Activated T-cell treated with anti-CD3 and anti-CD28 coated beads for 48 hours (primary cell): ENCODE measurements at regions not wholly inside any gene's neighbourhood (a gene's known extent, or its start where the extent isn't known, plus 50 kb on each side); places are given as distances from the start of the nearest gene placed in this dataset.
"Not testable (repeated sequence)": the region's sequence is repeated elsewhere in the genome, so short reads cannot be mapped to it uniquely, and the experiment has no call there.

Source experiments
- DNase-seq: peaks from one replicate; pipeline ENCODE4 v3.0.0-alpha.2; 2020; ENCODE audit warnings: low read depth

- DNase-seq, result no peak
Observed at GRCh38 chr5:163950248-163950647, 444.8 kb downstream of the MAT2B start.

DNA sequence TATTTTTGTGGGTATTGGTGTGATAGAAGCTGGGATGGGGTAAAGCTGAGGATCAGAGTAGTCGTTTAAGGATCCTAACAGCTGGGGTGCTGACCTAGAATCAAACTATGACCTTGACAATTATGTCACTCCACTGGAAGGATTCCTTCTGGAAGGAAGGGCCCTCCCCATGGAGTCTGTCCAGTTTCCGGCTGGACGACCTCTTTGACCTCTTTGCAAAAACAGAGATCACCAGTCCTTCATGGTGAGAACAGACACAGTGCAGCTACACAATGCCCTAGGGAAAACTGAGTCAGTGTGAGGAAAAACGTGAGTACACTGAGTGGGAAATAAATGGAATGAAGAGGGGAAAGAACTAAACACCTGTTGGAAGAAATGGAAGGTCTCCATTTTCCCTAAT lies 445.6 kb downstream of the MAT2B start:
- no peak for DNase-seq

DNA sequence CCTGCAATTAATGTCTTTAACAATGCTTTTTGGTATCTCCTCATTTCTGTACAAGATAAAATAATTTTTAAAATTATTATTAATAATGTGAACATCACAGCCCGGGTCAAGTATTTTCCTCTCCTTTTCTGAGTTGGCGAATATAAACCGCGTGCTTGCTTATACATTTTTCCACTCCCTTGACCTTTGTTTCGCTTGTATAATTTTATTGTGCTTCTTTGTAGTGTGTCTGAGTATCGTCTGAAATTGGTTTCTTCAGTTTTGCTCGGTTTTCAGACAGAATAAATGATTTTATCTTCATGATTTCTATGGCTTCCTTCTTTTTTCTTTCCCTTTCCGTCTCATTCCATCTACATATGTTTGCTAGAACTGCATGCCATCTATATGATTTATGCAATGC lies 448.5 kb downstream of the MAT2B start:
- DNase-seq, result no peak

GRCh38 chr5:163961230-163961629 lies 455.8 kb downstream of the MAT2B start:
- DNase-seq, result not testable (repeated sequence)

DNA sequence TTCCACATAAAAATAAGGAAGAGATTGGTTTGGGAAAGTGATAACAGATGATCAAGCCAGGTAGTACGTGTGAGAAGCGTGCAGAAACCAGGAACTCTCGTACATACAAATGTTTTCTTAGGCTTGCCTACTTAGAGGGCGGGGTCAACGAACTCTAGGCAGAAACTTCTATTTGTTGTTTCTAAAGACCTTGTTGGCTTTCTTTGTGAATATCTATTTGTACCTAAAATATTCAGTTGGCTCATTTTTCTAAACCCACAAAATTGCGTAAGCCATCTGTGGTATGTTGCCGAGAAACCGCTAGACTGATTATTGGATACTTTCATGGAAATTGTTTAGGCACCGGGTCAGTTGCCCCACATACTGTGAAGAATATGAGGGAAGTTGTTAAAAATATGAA lies 458.5 kb downstream of the MAT2B start:
- DNase-seq, result no peak

DNA sequence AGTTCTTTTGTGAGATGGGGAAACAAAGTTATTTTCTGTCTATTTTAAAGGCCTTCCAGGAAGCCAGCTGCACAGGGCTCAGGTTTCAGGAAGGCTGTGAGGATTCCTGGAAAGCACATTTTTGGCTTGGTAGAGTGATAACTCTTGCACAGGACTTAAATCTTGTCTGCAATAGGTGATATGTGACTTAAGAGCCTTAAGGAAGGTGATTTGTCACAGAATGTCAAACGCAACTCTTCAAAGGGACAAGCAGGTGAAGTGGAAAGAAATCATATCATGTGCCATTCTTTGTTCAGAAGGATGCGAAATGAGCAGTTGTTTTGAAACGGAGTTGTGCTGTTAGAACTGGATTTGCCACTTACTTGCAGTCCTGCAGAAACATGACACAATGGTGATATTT lies 459.3 kb downstream of the MAT2B start:
- DNase-seq, result no peak

GRCh38 chr5:163967268-163967667 lies 461.8 kb downstream of the MAT2B start:
- no peak for DNase-seq

DNA sequence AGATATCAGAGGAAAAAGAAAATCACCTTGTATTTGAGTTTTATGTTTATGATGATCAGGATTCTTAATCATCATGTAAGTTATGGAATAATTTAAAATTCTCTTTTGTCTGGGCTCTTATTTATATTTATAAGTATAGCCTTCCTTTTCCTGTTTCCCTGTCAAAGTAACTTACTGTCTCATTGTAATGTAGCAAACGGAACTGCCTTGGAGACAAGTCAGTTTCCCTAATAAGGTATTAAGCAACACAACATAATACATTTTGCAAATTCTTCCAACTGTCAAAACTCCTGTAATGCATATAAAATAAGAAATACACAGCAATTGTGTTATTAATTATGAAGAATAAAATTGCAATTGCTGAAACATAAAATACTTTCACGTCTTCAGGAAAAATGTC lies 463.2 kb downstream of the MAT2B start:
- no peak for DNase-seq

DNA sequence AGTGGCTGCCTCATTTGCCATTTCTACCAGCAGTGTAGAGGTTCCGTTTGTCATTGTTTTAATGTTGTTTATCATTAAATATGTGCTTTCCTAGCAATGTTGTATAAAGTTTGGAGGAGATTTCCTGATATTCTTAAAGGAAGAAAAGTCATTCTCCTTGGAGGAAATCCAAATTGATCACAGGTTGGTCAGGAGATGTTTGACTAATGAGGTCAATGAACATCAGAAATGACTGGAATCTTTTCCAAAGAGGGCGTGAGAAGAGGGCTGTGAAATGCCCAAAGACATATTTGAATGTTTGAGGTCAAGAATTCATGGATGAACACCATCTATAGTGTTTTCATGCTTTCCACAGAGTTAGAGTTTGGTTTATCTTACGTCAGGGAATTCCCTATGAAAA lies 471.3 kb downstream of the MAT2B start:
- no peak for DNase-seq

DNA sequence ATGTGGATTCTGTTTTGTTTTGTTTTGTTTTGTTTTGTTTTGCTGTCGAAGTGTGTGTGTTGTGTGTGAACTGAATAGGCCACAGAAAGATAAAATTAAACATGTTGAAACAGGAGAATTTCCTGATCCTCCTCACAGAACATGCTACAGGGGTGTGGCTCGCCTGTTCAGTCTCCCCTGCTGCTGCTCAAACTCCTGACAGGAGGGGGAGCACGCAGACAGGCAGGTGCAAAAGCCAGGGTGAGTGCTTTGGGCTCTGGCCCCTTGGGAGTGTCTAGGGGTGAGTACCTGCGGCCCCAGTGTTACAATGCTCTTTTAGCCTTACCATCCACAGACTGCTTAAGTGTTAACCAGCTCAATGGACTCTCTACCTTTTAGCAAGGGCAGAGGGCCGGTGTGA lies 473.5 kb downstream of the MAT2B start:
- DNase-seq, result no peak

- DNase-seq, result no peak
Observed at GRCh38 chr5:163988566-163988965, 483.1 kb downstream of the MAT2B start.

DNA sequence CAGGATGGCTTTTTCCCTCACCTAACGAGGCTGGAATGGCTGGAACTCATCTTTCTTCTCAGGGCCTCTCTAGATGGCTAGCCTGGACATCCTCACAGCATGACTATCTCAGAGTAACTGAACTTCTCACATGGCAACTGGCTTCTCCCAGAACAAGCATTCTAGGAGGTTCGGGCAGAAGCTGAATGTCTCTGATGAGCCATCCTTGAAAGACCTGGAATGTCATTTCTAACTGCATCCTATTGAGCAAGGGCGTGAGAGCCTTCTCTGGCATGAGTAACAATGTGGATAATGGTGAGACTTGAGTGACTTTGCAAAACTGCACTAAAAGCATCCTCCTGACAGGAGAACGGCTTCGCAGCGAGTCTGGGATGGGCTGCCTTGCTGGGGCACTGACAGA lies 487.7 kb downstream of the MAT2B start:
- DNase-seq, result no peak

GRCh38 chr5:163995206-163995605 lies 489.8 kb downstream of the MAT2B start:
- no peak for DNase-seq

GRCh38 chr5:163997965-163998364 lies 492.5 kb downstream of the MAT2B start:
- DNase-seq, result no peak

GRCh38 chr5:164000241-164000640 lies 494.8 kb downstream of the MAT2B start:
- no peak for DNase-seq

DNA sequence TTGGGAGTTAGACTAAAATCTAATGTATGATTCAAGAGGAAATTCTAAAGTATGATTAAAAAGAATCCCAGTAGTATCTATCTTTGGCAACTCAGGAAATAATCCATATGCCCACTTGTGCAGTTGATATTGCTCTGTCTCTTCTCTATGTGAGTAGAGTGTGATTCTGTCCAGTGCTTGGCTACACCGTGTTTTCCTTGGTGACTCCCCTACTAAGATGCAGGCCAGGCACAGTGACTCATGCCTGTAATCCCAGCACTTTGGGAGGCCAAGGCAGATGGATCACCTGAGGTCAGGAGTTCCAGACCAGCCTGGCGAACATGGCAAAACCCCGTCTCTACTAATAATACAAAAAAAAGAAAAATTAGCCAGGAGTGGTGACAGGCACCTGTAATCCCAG lies 495.4 kb downstream of the MAT2B start:
- DNase-seq, result no peak

- no peak for DNase-seq
Observed at GRCh38 chr5:164002214-164002613, 496.8 kb downstream of the MAT2B start.

- DNase-seq, result no peak
Observed at GRCh38 chr5:164002628-164003027, 497.2 kb downstream of the MAT2B start.

- DNase-seq, result no peak
Observed at GRCh38 chr5:164005071-164005470, 499.7 kb downstream of the MAT2B start.

DNA sequence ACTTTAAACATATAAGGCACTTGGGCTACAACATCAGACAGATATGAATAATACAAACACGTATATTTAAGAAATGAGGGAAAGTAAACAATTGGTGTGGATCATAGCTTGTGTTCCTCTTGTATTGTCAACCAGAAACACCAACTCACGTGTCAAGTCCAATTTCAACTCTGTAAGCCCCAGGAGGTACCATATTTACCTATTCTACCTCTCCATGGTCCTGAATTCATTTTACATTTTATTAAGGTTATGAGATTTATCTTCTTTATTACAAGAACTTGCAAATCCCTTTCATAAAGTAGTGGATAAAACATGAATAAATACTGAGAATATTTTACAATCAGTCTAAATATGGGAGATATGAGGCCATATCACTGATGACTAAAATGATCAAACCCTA lies 501.6 kb downstream of the MAT2B start:
- DNase-seq, result no peak

GRCh38 chr5:164009621-164010020 lies 504.2 kb downstream of the MAT2B start:
- no peak for DNase-seq

DNA sequence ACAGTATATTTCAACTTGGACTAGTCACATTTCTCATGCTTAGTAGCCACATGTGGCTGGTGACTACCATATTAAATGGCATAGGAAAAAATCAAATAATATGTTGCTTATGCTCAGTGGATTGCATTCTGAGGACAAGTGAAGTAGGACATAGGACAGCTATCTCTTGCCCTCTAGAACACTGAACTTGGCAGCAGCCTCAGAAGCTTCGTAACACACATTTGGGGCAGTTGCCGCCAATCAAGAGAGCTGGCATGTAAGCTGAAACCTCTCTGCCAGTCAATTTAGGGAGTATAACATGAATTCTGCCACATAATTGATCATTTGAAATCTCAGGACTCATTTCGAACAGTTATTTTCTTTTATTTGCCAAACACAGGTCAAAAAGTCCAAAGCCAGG lies 505.5 kb downstream of the MAT2B start:
- no peak for DNase-seq

DNA sequence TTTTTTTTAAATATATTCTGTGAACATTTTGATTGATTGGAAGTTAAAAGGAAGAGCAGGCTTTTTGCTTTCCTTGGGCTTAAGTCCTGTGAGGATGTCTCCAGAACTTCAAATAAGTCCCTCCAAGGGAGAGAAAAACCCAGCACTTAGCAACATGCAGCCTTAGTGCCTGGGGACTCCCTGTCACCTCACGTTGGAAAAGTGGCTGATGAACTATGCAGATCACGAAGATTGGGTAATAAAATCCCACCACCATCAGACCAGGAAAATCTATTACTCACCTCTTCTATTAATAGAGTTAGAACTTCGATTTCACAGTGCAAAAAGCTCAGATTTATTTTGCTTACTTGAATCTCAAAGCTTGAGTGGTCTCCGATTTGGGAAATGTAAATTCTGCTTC lies 507.0 kb downstream of the MAT2B start:
- DNase-seq, result no peak

DNA sequence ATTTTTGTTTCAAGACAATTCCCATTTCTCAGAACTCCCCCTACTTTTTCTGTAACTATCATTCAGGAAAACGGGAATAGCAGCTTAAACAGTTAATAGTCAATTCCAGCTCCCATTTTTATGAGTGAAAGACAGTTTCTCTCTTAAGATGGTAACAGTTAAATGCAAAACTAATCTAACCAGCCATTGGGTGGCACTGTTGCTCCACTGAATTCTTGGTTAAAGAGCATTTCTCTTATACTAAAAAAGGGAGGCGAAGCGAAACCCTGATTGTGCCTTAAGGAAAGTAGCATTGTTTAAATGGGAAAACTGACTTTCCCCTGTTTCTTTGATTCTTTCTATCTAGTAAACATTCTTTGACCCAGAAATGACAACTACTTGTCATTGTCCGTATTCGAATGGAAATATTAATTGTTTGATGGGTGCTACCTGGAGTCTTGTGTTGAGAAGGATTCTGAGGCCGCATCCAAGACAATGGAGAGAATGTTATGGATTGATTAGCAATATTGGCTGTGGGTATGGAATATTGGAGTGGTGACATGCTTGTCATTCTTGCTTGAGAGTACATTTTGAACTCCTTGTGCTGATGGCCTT lies 507.8 kb downstream of the MAT2B start:
- peak; percentile 4 for DNase-seq

DNA sequence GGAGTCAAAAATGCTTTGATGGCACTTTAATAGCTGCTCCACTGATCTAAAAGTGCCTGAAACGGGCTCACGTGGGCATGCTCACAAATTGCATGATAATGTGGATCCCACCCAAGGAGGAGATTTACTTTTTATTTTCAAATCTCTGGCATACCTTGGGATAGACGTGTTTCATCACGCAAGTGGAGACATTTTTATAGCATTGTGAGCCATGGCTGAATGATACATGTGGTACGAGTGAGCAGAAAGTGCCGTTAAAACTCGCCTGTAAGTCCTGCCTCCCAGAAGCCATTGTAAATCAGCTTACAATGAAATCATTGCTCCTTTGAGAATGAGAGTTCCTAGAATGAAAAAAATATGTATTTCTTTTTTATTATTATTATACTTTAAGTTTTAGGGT lies 514.7 kb downstream of the MAT2B start:
- no peak for DNase-seq
